HCT116 (cell line): ENCODE measurements at regions not wholly inside any gene's neighbourhood (a gene's known extent, or its start where the extent isn't known, plus 50 kb on each side); places are given as distances from the start of the nearest gene placed in this dataset.

Experiments used
- ATAC-seq: fragments of 200-7000 bp; cut with Tn5 transposase; 2 replicates; pipeline ENCODE4 v1.9.1; 2020; ENCODE audit warnings: mild to moderate bottlenecking, moderate library complexity
- BruUV-seq: library from RNA; stranded (reverse); fragments of 400-500 nt; replicated peaks from 2 replicates; lab custom pipeline; 2021; lab: Mats Ljungman, UMichigan
- CTCF ChIA-PET: fragments of 300-600 bp; sonication (Branson Sonifier 250); formaldehyde crosslinking; loops from one replicate; lab custom pipeline; 2021; ENCODE audit warnings: antibody characterized with exemption; lab: Charles Lee
- POLR2A ChIA-PET: fragments of 300-600, 350-600 bp; sonication (Branson Sonifier 250); formaldehyde crosslinking; loops from one replicate; lab custom pipeline; 2021; ENCODE audit warnings: antibody characterized with exemption; lab: Charles Lee
- RAD21 ChIA-PET, 2 experiments: fragments of 300-600 bp; sonication (Branson Sonifier 250); formaldehyde crosslinking; loops; one replicate each; lab custom pipeline; 2023; ENCODE audit warnings: low total read pairs in 2 of 2; ENCODE audit not compliant: uncharacterized antibody in 2 of 2, unreplicated experiment in 2 of 2, low non-redundant PET in 1 of 2; lab: Charles Lee
- DNase-seq: peaks from one replicate; pipeline ENCODE4 v3.0.0-alpha.2; 2010; ENCODE audit warnings: low read depth, low spot score
- H2AFZ ChIP-seq: fragments of 200-600 bp; shearing (Covaris generic), sonication (generic); 2 replicates; pipeline ENCODE4 v1.6.1; 2017; ENCODE audit warnings: low read depth, mixed run types, mixed read lengths, antibody characterized with exemption, low read length; ENCODE audit not compliant: poor library complexity, severe bottlenecking
- H3K27ac ChIP-seq: 2 replicates; pipeline ENCODE4 v1.5.1; 2012; ENCODE audit warnings: low read depth, low read length
- H3K27me3 ChIP-seq: fragments of 200-600 bp; sonication (generic); 2 replicates; pipeline ENCODE4 v1.6.1; 2016; ENCODE audit warnings: mixed run types, low read length, mixed read lengths; ENCODE audit not compliant: insufficient read depth
- H3K36me3 ChIP-seq, 2 experiments: fragments of 200-500 bp in 1 of 2; fragments of 200-600 bp in 1 of 2; sonication (Bioruptor generic) in 1 of 2; sonication (generic) in 1 of 2; 2 replicates each; pipeline versions ENCODE4 v1.5.1 to v1.6.1; 2014 to 2016; ENCODE audit warnings: low read length in 2 of 2, inconsistent platforms in 1 of 2, mixed read lengths in 1 of 2, mixed run types in 1 of 2; ENCODE audit not compliant: insufficient read depth in 2 of 2, control insufficient read depth in 1 of 2
- H3K4me1 ChIP-seq, 2 experiments: fragments of 200-600 bp in 1 of 2; sonication (generic) in 1 of 2; 2 replicates each; pipeline versions ENCODE4 v1.5.1 to v1.6.1; 2012 to 2017; ENCODE audit warnings: low read length in 2 of 2, inconsistent platforms in 1 of 2, mild to moderate bottlenecking in 1 of 2, mixed read lengths in 1 of 2, mixed run types in 1 of 2, moderate library complexity in 1 of 2; ENCODE audit not compliant: insufficient read depth in 2 of 2, control insufficient read depth in 1 of 2
- H3K4me2 ChIP-seq: fragments of 200-600 bp; sonication (generic); 2 replicates; pipeline ENCODE4 v1.6.1; 2017; ENCODE audit warnings: mixed run types, low read length, mixed read lengths
- H3K4me3 ChIP-seq, 2 experiments: fragments of 200-600 bp in 1 of 2; sonication (generic) in 1 of 2; replicated peaks in 1 of 2; 2 replicates each; pipeline ENCODE4 v1.5.1; 2011 to 2016; ENCODE audit warnings: low read length in 2 of 2, control low read depth in 1 of 2, low read depth in 1 of 2, mild to moderate bottlenecking in 1 of 2, mixed read lengths in 1 of 2, mixed run types in 1 of 2
- H3K79me2 ChIP-seq: fragments of 200-600 bp; sonication (generic); 2 replicates; pipeline ENCODE4 v1.6.1; 2017; ENCODE audit warnings: mild to moderate bottlenecking, mixed run types, low read length, moderate library complexity, mixed read lengths; ENCODE audit not compliant: insufficient read depth
- H3K9ac ChIP-seq: fragments of 200-600 bp; sonication (generic); 2 replicates; pipeline ENCODE4 v1.6.1; 2016; ENCODE audit warnings: low read length, mixed read lengths
- H3K9me2 ChIP-seq: fragments of 200-600 bp; sonication (generic), shearing (Covaris generic); 2 replicates; pipeline ENCODE4 v1.6.1; 2017; ENCODE audit warnings: mixed run types, mild to moderate bottlenecking, moderate library complexity; ENCODE audit not compliant: insufficient read depth
- H3K9me3 ChIP-seq, 2 experiments: fragments of 200-500 bp in 1 of 2; fragments of 200-600 bp in 1 of 2; sonication (Bioruptor generic) in 1 of 2; sonication (generic) in 1 of 2; 2 replicates each; pipeline ENCODE4 v1.6.1; 2014 to 2017; ENCODE audit warnings: low read length in 2 of 2, mixed read lengths in 2 of 2, inconsistent platforms in 1 of 2, low read depth in 1 of 2, mild to moderate bottlenecking in 1 of 2, mixed run types in 1 of 2, moderate library complexity in 1 of 2; ENCODE audit not compliant: control insufficient read depth in 1 of 2, insufficient read depth in 1 of 2
- H4K20me1 ChIP-seq: fragments of 200-600 bp; sonication (generic), shearing (Covaris generic); 2 replicates; pipeline ENCODE4 v1.6.1; 2017; ENCODE audit warnings: mixed run types, mild to moderate bottlenecking, moderate library complexity; ENCODE audit not compliant: insufficient read depth
- CEBPB ChIP-seq: IDR thresholded peaks from 2 replicates; pipeline ENCODE4 v1.6.1; 2012; ENCODE audit warnings: low read depth
- CTCF ChIP-seq, 3 experiments: fragments of 200-600 bp in 1 of 3; sonication (generic) in 1 of 3; IDR thresholded peaks in 2 of 3; conservative IDR thresholded peaks in 1 of 3; 2 replicates each; pipeline ENCODE4 v1.5.1; 2012 to 2017; ENCODE audit warnings: low read depth in 2 of 3, low read length in 2 of 3, antibody characterized with exemption in 1 of 3, borderline replicate concordance in 1 of 3, control low read depth in 1 of 3, mild to moderate bottlenecking in 1 of 3, mixed read lengths in 1 of 3, mixed run types in 1 of 3, moderate library complexity in 1 of 3; ENCODE audit not compliant: insufficient read depth in 1 of 3
- EGR1 ChIP-seq: IDR thresholded peaks from 2 replicates; pipeline ENCODE4 v1.6.1; 2012; ENCODE audit warnings: low read depth
- EZH2 ChIP-seq: fragments of 200-600 bp; sonication (generic); IDR thresholded peaks from 2 replicates; pipeline ENCODE4 v1.6.1; 2017; ENCODE audit warnings: antibody characterized with exemption, mixed run types
- FOSL1 ChIP-seq: IDR thresholded peaks from 2 replicates; pipeline ENCODE4 v1.6.1; 2012; ENCODE audit warnings: low read depth
- JUND ChIP-seq: IDR thresholded peaks from 2 replicates; pipeline ENCODE4 v1.6.1; 2012
- MAX ChIP-seq: IDR thresholded peaks from 2 replicates; pipeline ENCODE4 v1.6.1; 2012
- POLR2A ChIP-seq: IDR thresholded peaks from 2 replicates; pipeline ENCODE4 v1.7.0; 2011; ENCODE audit warnings: borderline replicate concordance; ENCODE audit not compliant: insufficient read depth, insufficient read length; ENCODE audit errors: extremely low read depth
- POLR2AphosphoS5 ChIP-seq: IDR thresholded peaks from 2 replicates; pipeline ENCODE4 v1.6.1; 2011; ENCODE audit warnings: mild to moderate bottlenecking, low read depth, low read length, moderate library complexity
- ZFX ChIP-seq: fragments of 450-650 bp; IDR thresholded peaks from 2 replicates; pipeline ENCODE4 v1.6.1; 2017
- ZNF274 ChIP-seq: fragments of 200-500 bp; sonication (Bioruptor generic); IDR thresholded peaks from 2 replicates; pipeline ENCODE4 v1.6.1; 2014; ENCODE audit warnings: mild to moderate bottlenecking, low read depth, low read length, inconsistent platforms
- intact Hi-C: fragments of 100-400 bp; cut with micrococcal nuclease; formaldehyde crosslinking; loops from 2 replicates; pipeline ENCODE4 v1.10.0; 2022
- TF ChIP-seq, protein P1 (sequence below): IDR thresholded peaks from 2 replicates; pipeline ENCODE4 v1.6.1; 2011; ENCODE audit warnings: mild to moderate bottlenecking, low read length, moderate library complexity; ENCODE audit not compliant: insufficient replicate concordance; ENCODE audit errors: extremely low read depth
- TF ChIP-seq, protein P2 (sequence below): IDR thresholded peaks from 2 replicates; pipeline ENCODE4 v1.6.1; 2012; ENCODE audit warnings: low read depth

DNA sequence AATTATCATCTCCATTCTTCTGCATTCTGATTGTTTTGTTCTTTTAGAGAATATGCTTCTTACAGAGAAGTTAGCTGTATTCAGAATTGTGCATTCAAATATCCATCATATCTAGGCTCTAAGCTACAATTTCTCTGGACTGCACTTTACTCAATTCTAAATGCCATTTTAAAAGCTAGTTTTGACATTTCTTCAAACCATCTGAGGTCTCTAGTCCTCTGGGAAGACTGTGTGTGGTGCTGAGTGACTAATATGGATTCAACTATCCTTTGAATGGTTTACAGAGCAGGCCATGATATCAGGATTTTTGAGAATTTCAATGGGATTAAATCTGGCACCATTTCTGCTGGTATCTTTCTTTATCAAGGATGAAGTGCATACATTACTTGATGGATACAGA, 285.7 kb downstream of the BTBD3 start (continued):
- no peak for TF ChIP-seq FOSL1
- no peak for TF ChIP-seq POLR2AphosphoS5
- TF ChIP-seq, protein P1, sequence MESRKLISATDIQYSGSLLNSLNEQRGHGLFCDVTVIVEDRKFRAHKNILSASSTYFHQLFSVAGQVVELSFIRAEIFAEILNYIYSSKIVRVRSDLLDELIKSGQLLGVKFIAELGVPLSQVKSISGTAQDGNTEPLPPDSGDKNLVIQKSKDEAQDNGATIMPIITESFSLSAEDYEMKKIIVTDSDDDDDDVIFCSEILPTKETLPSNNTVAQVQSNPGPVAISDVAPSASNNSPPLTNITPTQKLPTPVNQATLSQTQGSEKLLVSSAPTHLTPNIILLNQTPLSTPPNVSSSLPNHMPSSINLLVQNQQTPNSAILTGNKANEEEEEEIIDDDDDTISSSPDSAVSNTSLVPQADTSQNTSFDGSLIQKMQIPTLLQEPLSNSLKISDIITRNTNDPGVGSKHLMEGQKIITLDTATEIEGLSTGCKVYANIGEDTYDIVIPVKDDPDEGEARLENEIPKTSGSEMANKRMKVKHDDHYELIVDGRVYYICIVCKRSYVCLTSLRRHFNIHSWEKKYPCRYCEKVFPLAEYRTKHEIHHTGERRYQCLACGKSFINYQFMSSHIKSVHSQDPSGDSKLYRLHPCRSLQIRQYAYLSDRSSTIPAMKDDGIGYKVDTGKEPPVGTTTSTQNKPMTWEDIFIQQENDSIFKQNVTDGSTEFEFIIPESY = no peak
- TF ChIP-seq CTCF (IDR thresholded peaks at IDR 0.05 in 2 of 3, conservative IDR thresholded peaks at IDR 0.05 in 1 of 3; ENCODE audit: borderline replicate concordance in 1 of 3, insufficient read depth in 1 of 3, low read depth in 2 of 3, low read length in 2 of 3) = no peak

DNA sequence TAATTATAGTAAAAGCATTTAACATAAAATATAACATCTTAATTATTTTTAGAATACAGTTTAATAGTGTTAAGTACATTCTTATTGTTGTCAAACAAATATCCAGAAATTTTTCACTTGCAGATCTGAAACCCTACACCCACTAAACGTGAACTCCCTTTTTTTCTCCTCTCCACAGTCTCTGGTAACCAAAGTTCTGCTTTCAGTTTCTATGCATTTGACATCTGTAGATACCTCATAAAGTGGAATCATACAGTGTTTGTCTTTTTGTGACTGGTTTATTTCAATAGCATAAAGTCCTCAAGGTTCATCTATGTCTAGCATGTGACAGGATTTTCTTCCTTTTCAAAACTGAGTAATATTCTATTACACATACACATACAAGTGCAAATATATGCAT, 286.3 kb downstream of the BTBD3 start:
- Histone ChIP-seq H4K20me1 (no peaks in the 10 kb centered on the region), H3K9me2 (no peaks in the 10 kb centered on the region), H3K9me3 (peaks cover 15 to 16% of the 10 kb centered on the region in 2 experiments; a peak in 2 of 4 replicates), H3K4me3 (no peak overlapping the region), H2AFZ (no peak overlapping the region), H3K4me2 (no peak overlapping the region), H3K4me1 (no peaks in the 10 kb centered on the region), H3K27ac (no peak overlapping the region), H3K27me3 (no peaks in the 10 kb centered on the region), H3K36me3 (no peaks in the 10 kb centered on the region), H3K79me2 (no peaks in the 10 kb centered on the region), H3K9ac (no peak overlapping the region)
- ChIA-PET POLR2A (no interaction called here), CTCF (no interaction called here), RAD21 (no interaction called here)
- intact Hi-C loops = loop anchor here (10.0 kb wide), 1 partner anchor 529 kb away; no protein-coding TSS in a partner anchor
- no TSS peak for BruUV-seq
- DNase-seq (no peak), ATAC-seq (no peak)
- TF ChIP-seq POLR2A (no peak), ZNF274 (no peak), EGR1 (no peak), FOSL1 (no peak), ZFX (no peak), CEBPB (no peak), JUND (no peak), MAX (no peak), EZH2 (no peak)
- TF ChIP-seq, protein P1 = no peak
- TF ChIP-seq, protein P2, sequence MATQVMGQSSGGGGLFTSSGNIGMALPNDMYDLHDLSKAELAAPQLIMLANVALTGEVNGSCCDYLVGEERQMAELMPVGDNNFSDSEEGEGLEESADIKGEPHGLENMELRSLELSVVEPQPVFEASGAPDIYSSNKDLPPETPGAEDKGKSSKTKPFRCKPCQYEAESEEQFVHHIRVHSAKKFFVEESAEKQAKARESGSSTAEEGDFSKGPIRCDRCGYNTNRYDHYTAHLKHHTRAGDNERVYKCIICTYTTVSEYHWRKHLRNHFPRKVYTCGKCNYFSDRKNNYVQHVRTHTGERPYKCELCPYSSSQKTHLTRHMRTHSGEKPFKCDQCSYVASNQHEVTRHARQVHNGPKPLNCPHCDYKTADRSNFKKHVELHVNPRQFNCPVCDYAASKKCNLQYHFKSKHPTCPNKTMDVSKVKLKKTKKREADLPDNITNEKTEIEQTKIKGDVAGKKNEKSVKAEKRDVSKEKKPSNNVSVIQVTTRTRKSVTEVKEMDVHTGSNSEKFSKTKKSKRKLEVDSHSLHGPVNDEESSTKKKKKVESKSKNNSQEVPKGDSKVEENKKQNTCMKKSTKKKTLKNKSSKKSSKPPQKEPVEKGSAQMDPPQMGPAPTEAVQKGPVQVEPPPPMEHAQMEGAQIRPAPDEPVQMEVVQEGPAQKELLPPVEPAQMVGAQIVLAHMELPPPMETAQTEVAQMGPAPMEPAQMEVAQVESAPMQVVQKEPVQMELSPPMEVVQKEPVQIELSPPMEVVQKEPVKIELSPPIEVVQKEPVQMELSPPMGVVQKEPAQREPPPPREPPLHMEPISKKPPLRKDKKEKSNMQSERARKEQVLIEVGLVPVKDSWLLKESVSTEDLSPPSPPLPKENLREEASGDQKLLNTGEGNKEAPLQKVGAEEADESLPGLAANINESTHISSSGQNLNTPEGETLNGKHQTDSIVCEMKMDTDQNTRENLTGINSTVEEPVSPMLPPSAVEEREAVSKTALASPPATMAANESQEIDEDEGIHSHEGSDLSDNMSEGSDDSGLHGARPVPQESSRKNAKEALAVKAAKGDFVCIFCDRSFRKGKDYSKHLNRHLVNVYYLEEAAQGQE = no peak
